Esophagus squamous epithelium (tissue), 5 donors: ENCODE measurements at regions not wholly inside any gene's neighbourhood (a gene's known extent, or its start where the extent isn't known, plus 50 kb on each side); places are given as distances from the start of the nearest gene placed in this dataset.
A peak's percentile ranks its signal among the peaks of the same experiment; 100 is the strongest.

Experiments used
- DNase-seq: peaks from one replicate; lab custom pipeline; 2025; lab: John Stamatoyannopoulos, UW
- H3K27ac ChIP-seq, 4 donors: fragments of 200-600 bp; sonication (generic); one replicate each; pipeline ENCODE4 v1.5.1; 2016 to 2019; ENCODE audit warnings: mild to moderate bottlenecking in 1 of 4
- H3K27me3 ChIP-seq, 4 donors: fragments of 200-600 bp; sonication (generic); 1 replicate in 3 of 4; 2 replicates in 1 of 4; pipeline versions ENCODE4 v1.5.1 to v1.6.0; 2017 to 2021; ENCODE audit warnings: antibody characterized with exemption in 1 of 4
- H3K36me3 ChIP-seq, 3 donors: fragments of 200-600 bp; sonication (generic); one replicate each; pipeline ENCODE4 v1.5.1; 2016 to 2019
- H3K4me1 ChIP-seq, 3 donors: fragments of 200-600 bp; sonication (generic); one replicate each; pipeline ENCODE4 v1.5.1; 2017 to 2019
- H3K4me3 ChIP-seq, 4 donors: fragments of 200-600 bp; sonication (generic); 1 replicate in 3 of 4; 2 replicates in 1 of 4; pipeline ENCODE4 v1.5.1; 2016 to 2019; ENCODE audit warnings: mild to moderate bottlenecking in 2 of 4, moderate library complexity in 1 of 4
- H3K9me3 ChIP-seq, 3 donors: fragments of 200-600 bp; sonication (generic); one replicate each; pipeline ENCODE4 v1.5.1; 2016 to 2019
- POLR2A ChIP-seq, 4 donors: fragments of 450-650 bp; IDR thresholded peaks; one replicate each; pipeline ENCODE4 v1.6.1; 2017; ENCODE audit warnings: antibody characterized with exemption in 4 of 4, mild to moderate bottlenecking in 4 of 4, moderate library complexity in 3 of 4
- WGBS, 2 donors: methylation state at CpG; one replicate each; pipeline ENCODE4 v1.1.5; 2018; 5-methylcytosine and 5-hydroxymethylcytosine counted together
- intact Hi-C: fragments of 100-400 bp; cut with DNase I; formaldehyde crosslinking; loops from one replicate; pipeline ENCODE4 v1.15.0; 2022
- TF ChIP-seq, protein P1 (sequence below), 6 experiments: fragments of 450-650 bp in 4 of 6; fragments of 200-600 bp in 2 of 6; sonication (generic) in 2 of 6; IDR thresholded peaks; one replicate each; pipeline ENCODE4 v1.5.1; 2016 to 2019; ENCODE audit warnings: antibody characterized with exemption in 6 of 6, mild to moderate bottlenecking in 4 of 6, moderate library complexity in 4 of 6
- donor health status: DM: yes; HTN: yes; CAD: no.

DNA sequence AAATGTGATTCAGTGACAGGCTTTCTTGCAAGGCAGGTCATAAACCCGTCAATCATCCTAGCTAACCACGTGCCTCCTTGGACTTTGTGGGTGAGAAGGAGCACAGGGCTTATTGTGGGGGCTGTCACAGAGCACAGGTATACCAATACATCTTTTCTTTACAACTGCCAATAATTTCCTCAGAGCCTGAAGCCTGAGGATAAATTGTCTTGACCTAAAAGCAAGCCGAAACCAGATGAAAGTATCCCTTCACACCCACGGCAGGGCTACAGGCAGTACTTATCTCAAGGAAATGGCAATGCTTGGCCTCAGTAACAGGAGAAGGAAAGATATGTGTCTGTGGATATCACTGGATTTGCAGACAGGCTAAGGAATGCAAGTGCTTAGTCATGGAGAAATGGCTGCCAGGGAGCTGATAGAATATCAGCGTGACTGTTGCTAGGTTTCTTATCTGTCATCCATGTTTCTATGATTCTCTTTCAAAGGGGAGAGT, 90.3 kb upstream of the ZNF366 start:
- intact Hi-C loops: no loop called here
- no peak overlapping the region for H3K4me3 ChIP-seq
- 34 to 37% methylated on average over 3 to 5 of the region's 5 CpGs for WGBS, 2 donors
- H3K36me3 ChIP-seq: no peaks in the 10 kb centered on the region
- no peak for DNase-seq
- H3K27ac ChIP-seq: peak overlapping the region in 2 of 4 donors; percentile 26 to 69
- no peak for TF ChIP-seq POLR2A (IDR thresholded peaks at IDR 0.05)
- TF ChIP-seq, protein P1, sequence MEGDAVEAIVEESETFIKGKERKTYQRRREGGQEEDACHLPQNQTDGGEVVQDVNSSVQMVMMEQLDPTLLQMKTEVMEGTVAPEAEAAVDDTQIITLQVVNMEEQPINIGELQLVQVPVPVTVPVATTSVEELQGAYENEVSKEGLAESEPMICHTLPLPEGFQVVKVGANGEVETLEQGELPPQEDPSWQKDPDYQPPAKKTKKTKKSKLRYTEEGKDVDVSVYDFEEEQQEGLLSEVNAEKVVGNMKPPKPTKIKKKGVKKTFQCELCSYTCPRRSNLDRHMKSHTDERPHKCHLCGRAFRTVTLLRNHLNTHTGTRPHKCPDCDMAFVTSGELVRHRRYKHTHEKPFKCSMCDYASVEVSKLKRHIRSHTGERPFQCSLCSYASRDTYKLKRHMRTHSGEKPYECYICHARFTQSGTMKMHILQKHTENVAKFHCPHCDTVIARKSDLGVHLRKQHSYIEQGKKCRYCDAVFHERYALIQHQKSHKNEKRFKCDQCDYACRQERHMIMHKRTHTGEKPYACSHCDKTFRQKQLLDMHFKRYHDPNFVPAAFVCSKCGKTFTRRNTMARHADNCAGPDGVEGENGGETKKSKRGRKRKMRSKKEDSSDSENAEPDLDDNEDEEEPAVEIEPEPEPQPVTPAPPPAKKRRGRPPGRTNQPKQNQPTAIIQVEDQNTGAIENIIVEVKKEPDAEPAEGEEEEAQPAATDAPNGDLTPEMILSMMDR (IDR thresholded peaks at IDR 0.05): no peak
- no peaks in the 10 kb centered on the region for H3K27me3 ChIP-seq
- peaks cover 0 to 40% (median 27%) of the 10 kb centered on the region in 3 donors for H3K4me1 ChIP-seq
- no peaks in the 10 kb centered on the region for H3K9me3 ChIP-seq

DNA sequence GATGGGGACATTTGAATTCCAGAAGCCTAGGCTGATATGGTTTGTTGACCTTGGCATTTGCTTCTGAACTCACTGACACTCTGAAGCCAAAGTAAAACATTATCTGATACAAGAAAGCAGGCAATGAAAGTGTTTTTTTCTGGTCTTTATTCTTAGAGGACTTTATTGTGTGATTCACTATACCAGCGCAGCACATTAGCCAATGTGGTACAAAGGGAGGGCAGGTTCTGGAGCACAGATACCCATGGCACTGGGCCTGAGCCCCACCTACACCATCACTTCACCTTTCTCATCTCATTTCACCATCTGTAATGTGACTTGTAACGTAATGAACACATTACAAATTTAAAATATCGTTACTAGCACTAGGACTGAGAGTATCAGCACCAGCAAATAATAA, 89.7 kb upstream of the ZNF366 start:
- H3K27me3 ChIP-seq: no peaks in the 10 kb centered on the region
- intact Hi-C loops: no loop called here
- peaks cover 0 to 40% (median 27%) of the 10 kb centered on the region in 3 donors for H3K4me1 ChIP-seq
- DNase-seq: no peak
- H3K9me3 ChIP-seq: no peaks in the 10 kb centered on the region
- H3K36me3 ChIP-seq: no peaks in the 10 kb centered on the region
- no peak overlapping the region for H3K4me3 ChIP-seq
- no peak for TF ChIP-seq POLR2A (IDR thresholded peaks at IDR 0.05)
- WGBS, 2 donors: 80 to 82% methylated on average over 3 of the region's 3 CpGs
- H3K27ac ChIP-seq: peak overlapping the region in 1 of 4 donors; percentile 69

DNA sequence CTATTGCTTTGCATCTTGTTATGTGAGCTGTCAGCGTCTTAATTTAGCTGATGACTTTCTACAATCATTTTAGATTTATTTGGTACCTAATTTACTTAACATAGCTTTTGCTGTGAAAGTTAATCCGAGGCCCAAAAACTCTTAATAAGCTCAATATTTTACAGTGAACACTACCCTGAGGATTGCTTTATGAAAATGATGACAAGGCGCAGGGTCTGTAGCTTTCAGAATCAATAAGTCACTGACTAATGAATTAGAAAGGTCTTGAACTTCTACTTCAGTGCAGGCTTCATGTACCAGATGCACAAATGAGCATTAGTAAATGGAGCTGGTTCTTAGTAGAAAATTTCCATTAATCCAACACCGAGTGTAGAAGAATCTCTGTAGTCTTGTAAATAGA, 81.4 kb upstream of the ZNF366 start:
- WGBS, 2 donors: 85 to 89% methylated on average over 4 of the region's 4 CpGs
- H3K27me3 ChIP-seq: no peaks in the 10 kb centered on the region
- no peaks in the 10 kb centered on the region for H3K36me3 ChIP-seq
- no peak overlapping the region for H3K27ac ChIP-seq
- no peaks in the 10 kb centered on the region for H3K9me3 ChIP-seq
- intact Hi-C loops: no loop called here
- no peak for TF ChIP-seq POLR2A (IDR thresholded peaks at IDR 0.05)
- TF ChIP-seq, protein P1 (IDR thresholded peaks at IDR 0.05): no peak
- H3K4me3 ChIP-seq: no peak overlapping the region
- no peak for DNase-seq
- peaks cover 0 to 6% (median 3%) of the 10 kb centered on the region in 3 donors for H3K4me1 ChIP-seq

DNA sequence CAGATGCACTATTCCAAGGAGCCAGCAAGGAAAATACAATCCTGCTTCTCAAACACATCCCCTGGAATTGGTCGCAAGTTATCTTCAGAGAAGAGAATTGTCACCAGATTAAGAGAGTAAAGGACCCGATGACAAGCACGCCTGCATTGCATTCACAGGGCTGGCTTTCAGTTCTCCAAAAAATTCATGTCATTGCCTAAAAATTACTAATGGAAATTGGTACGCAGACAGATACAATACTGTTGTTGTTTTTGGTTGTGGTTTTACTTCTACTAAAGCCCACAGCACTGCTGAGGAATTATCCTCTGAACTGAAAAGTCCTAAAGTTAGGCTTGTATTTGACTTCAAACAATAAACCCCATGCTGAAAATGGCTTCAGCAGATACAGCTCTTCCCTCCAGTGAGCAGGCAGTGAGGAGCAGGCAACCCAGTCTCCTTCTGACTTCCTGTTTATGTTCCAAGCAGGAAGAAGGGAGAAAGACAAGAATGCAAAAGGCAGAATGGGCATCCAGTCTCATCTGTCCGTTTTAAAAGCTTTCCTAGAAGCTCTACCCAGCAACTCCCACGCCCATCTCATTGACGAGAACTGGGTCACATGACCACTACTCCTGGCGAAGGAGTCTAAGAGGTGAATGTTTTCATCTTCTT, 80.6 kb upstream of the ZNF366 start:
- intact Hi-C loops: no loop called here
- no peaks in the 10 kb centered on the region for H3K27me3 ChIP-seq
- DNase-seq: no peak
- H3K9me3 ChIP-seq: no peaks in the 10 kb centered on the region
- no peak overlapping the region for H3K27ac ChIP-seq
- no peak overlapping the region for H3K4me3 ChIP-seq
- peaks cover 0 to 6% (median 3%) of the 10 kb centered on the region in 3 donors for H3K4me1 ChIP-seq
- TF ChIP-seq POLR2A (IDR thresholded peaks at IDR 0.05): no peak
- TF ChIP-seq, protein P1 (IDR thresholded peaks at IDR 0.05): no peak
- 75 to 77% methylated on average over 8 of the region's 8 CpGs for whole genome bisulfite sequencing, 2 donors
- no peaks in the 10 kb centered on the region for H3K36me3 ChIP-seq

DNA sequence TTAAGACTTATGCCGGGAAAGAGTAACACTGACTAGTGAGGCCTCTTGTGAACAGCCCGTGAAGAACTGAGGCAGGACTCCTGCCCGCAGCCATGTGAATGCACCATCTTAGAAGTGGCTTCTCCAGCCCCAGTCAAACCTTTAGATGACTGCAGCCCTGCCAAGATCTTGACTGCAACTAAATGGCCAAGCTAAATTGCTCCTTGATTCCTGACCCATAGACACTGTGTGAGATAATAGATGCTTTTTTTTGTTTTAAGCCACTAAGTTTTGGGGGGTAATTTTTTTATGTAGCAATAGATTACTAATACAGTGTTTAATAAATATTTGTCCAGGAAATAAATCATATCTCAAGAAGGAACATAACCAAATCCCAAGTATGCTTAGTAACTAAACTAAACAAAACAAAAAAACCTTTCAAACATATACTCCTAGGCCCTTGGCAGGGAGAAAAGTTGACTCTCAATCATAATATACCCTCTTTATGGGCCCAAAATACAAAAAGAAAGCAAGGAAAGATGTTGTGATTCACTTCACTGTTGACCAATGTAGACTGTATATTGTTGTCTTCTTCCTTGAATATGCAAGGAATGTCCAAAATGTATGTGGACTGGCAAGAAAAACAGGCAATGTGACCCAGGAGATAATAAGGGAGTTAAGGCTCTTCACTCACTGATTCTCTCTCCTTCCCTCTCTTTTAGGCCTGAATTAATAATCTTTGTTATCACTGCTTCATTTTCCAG, 79.7 kb upstream of the ZNF366 start:
- no peaks in the 10 kb centered on the region for H3K36me3 ChIP-seq
- no peaks in the 10 kb centered on the region for H3K27me3 ChIP-seq
- H3K27ac ChIP-seq: no peak overlapping the region
- intact Hi-C loops: no loop called here
- 81 to 95% methylated on average over 3 of the region's 3 CpGs for WGBS, 2 donors
- no peak for TF ChIP-seq POLR2A (IDR thresholded peaks at IDR 0.05)
- TF ChIP-seq, protein P1 (IDR thresholded peaks at IDR 0.05): no peak
- no peak for DNase-seq
- H3K4me3 ChIP-seq: no peak overlapping the region
- peaks cover 0 to 6% (median 3%) of the 10 kb centered on the region in 3 donors for H3K4me1 ChIP-seq
- no peaks in the 10 kb centered on the region for H3K9me3 ChIP-seq
